ENCODE measurements at regions not wholly inside any gene's neighbourhood (a gene's known extent, or its start where the extent isn't known, plus 50 kb on each side); places are given as distances from the start of the nearest gene placed in this dataset.
A peak's percentile ranks its signal among the peaks of the same experiment; 100 is the strongest.

DNA sequence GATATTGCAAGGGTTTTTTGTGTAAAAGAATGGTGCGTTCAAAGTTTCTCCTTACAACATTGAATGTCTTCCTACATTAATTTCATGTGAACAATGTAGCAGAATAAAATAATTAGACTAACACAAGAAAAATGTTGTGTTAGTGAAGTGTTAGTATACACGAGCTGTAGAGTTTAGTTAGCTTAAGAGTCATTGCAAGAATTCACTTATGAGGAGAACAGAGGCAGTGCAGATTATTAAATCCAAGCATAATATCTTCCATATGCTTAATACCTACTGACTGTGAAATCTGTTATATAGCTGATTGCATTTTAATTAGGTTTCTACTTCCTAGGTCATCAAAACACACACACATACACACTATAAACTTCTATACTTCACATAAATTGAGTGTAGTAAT, 959.0 kb downstream of the FAT4 start:
- H3K27me3 ChIP-seq = no peaks in the 10 kb centered on the region
- intact Hi-C loops (cut with DNase I; ENCODE audit: low total_unique reads) = no loop called here
- no peak for ATAC-seq
- H3K4me3 ChIP-seq = no peak overlapping the region
- no peak for DNase-seq
- no peak overlapping the region for H3K27ac ChIP-seq
- TF ChIP-seq, protein P1, sequence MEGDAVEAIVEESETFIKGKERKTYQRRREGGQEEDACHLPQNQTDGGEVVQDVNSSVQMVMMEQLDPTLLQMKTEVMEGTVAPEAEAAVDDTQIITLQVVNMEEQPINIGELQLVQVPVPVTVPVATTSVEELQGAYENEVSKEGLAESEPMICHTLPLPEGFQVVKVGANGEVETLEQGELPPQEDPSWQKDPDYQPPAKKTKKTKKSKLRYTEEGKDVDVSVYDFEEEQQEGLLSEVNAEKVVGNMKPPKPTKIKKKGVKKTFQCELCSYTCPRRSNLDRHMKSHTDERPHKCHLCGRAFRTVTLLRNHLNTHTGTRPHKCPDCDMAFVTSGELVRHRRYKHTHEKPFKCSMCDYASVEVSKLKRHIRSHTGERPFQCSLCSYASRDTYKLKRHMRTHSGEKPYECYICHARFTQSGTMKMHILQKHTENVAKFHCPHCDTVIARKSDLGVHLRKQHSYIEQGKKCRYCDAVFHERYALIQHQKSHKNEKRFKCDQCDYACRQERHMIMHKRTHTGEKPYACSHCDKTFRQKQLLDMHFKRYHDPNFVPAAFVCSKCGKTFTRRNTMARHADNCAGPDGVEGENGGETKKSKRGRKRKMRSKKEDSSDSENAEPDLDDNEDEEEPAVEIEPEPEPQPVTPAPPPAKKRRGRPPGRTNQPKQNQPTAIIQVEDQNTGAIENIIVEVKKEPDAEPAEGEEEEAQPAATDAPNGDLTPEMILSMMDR (IDR thresholded peaks at IDR 0.05 in 4 of 5, conservative IDR thresholded peaks at IDR 0.05 in 1 of 5) = no peak
- no peak for TF ChIP-seq POLR2A (IDR thresholded peaks at IDR 0.05)
- no peaks in the 10 kb centered on the region for H3K4me1 ChIP-seq
- in situ Hi-C loops (cut with MboI; ENCODE audit: low sequenced_read_pairs in 4 of 4) = loop anchor here in 1 of 4 donors (25.0 kb wide), 1 partner anchor 89 kb away; no protein-coding TSS in a partner anchor
- no peaks in the 10 kb centered on the region for H3K36me3 ChIP-seq
- no peaks in the 10 kb centered on the region for H3K9me3 ChIP-seq

DNA sequence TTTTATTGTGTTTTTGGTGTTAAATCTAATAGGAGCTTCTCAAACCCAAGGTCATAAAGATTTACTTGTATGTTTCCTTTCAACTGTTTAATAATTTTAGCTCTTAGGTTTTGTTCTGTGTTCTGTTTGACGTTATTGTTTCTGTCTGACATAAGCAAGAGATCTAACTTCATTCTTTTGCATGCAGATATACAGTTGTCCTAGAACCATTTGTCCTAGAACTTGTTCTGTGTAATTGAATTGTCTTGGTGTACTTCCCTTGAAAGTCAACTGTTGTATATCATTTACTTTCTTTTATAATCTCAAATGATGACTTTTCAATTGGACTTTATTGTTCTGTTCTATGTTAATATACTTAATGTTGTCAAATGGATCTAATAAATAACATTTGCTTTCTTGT, 977.1 kb downstream of the FAT4 start:
- TF ChIP-seq, protein P1 (IDR thresholded peaks at IDR 0.05 in 4 of 5, conservative IDR thresholded peaks at IDR 0.05 in 1 of 5) = no peak
- no peak for TF ChIP-seq POLR2A (IDR thresholded peaks at IDR 0.05)
- Histone ChIP-seq H3K27ac (no peak overlapping the region), H3K9me3 (no peaks in the 10 kb centered on the region), H3K4me3 (no peak overlapping the region), H3K27me3 (no peaks in the 10 kb centered on the region), H3K4me1 (no peaks in the 10 kb centered on the region), H3K36me3 (no peaks in the 10 kb centered on the region)
- ATAC-seq (no peak), DNase-seq (no peak)
- in situ Hi-C loops (cut with MboI; ENCODE audit: low sequenced_read_pairs in 4 of 4) = no loop called here
- intact Hi-C loops (cut with DNase I; ENCODE audit: low total_unique reads) = no loop called here

DNA sequence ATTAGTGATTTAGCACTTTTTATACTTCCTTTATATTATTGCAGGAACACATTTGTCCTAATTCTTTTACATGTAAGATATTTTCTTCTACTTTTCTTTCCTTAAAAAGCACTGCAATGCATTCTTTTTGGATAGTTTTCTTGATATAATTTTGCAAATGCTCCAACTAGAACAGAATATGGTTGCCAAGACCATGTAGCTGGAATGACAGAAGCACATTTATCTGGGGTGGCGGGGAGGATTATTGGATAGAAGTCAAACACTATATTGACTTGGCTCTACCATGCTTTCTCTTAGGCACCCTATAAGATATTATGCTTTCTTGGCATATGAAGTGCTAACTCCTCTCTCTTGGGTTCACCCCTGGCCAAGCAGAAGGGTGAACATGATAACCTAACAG, 983.5 kb downstream of the FAT4 start:
- TF ChIP-seq, protein P1 (IDR thresholded peaks at IDR 0.05 in 4 of 5, conservative IDR thresholded peaks at IDR 0.05 in 1 of 5) = no peak
- no peak for TF ChIP-seq POLR2A (IDR thresholded peaks at IDR 0.05)
- H3K36me3 ChIP-seq = no peaks in the 10 kb centered on the region
- intact Hi-C loops (cut with DNase I; ENCODE audit: low total_unique reads) = no loop called here
- no peak for ATAC-seq
- no peak overlapping the region for H3K4me3 ChIP-seq
- DNase-seq = no peak
- no peaks in the 10 kb centered on the region for H3K9me3 ChIP-seq
- no peak overlapping the region for H3K27ac ChIP-seq
- no peaks in the 10 kb centered on the region for H3K27me3 ChIP-seq
- in situ Hi-C loops (cut with MboI; ENCODE audit: low sequenced_read_pairs in 4 of 4) = no loop called here
- H3K4me1 ChIP-seq = no peaks in the 10 kb centered on the region

DNA sequence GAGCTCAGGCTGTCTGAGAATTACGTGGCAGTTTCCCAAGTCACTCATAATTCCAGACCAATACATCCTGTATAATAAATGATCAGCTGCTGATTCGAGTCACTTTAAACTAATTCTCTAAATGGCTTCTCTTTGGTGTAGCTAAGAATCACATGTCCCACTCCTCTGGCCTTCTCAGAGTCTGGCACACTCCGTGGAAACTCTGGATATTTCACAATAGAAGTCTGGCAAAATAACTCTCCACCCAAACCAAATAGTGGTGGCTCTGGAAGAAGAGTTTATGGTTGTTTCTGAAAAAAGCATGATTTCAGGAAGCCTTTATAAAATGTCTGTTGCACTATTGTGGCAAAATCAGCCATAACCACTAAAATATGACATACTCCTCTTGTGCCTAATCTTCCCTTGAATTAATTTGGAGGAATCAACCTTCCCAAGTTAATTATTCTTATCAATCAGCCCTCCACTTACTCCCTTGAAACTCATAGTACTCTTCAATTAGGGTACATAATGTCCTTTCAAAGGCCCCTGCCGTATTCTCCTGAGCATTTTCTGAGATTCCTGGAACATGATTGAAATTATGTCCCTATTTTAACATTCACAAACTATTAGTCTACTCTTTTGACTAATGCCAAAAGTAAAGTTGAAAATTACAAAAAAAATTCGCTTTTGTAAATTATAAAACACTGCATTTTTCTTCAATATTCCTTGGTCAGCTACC, 991.6 kb downstream of the FAT4 start:
- peak; percentile 86 to 88 for ATAC-seq
- no peaks in the 10 kb centered on the region for H3K36me3 ChIP-seq
- peak overlapping the region; percentile 26 to 60 (median 40) for H3K27ac ChIP-seq
- peak; percentile 8 to 28 for DNase-seq
- no peaks in the 10 kb centered on the region for H3K27me3 ChIP-seq
- TF ChIP-seq, protein P1 (IDR thresholded peaks at IDR 0.05 in 4 of 5, conservative IDR thresholded peaks at IDR 0.05 in 1 of 5) = no peak
- no peak for TF ChIP-seq POLR2A (IDR thresholded peaks at IDR 0.05)
- in situ Hi-C loops (cut with MboI; ENCODE audit: low sequenced_read_pairs in 4 of 4) (no loop called here), intact Hi-C loops (cut with DNase I; ENCODE audit: low total_unique reads) (no loop called here)
- H3K9me3 ChIP-seq = no peaks in the 10 kb centered on the region
- no peak overlapping the region for H3K4me3 ChIP-seq
- no peaks in the 10 kb centered on the region for H3K4me1 ChIP-seq

DNA sequence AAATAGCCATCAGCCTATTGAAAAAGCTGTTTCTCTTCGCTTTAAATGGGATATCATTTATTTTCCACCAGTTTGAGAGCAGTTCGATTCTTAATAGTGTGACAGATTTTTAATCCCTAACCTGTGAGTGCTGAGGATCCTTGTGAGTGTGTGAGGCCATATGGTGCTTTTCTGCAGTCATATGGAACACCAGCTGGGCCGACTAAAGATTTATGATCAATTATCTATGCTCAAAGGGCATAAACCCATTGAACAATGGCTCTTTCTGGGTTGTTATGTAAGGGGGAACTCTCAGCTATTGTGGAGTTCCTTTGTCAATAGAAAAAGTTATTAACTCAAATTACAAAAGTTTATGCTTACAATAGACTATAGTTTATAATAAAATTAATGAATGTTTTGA, 1003.6 kb downstream of the FAT4 start:
- H3K9me3 ChIP-seq = no peaks in the 10 kb centered on the region
- TF ChIP-seq, protein P1 (IDR thresholded peaks at IDR 0.05 in 4 of 5, conservative IDR thresholded peaks at IDR 0.05 in 1 of 5) = no peak
- no peak for TF ChIP-seq POLR2A (IDR thresholded peaks at IDR 0.05)

More for the DNA sequence above, 1003.6 kb downstream of the FAT4 start:
- H3K4me1 ChIP-seq = no peaks in the 10 kb centered on the region
- H3K36me3 ChIP-seq = no peaks in the 10 kb centered on the region
- no peak overlapping the region for H3K4me3 ChIP-seq
- in situ Hi-C loops (cut with MboI; ENCODE audit: low sequenced_read_pairs in 4 of 4) (no loop called here), intact Hi-C loops (cut with DNase I; ENCODE audit: low total_unique reads) (no loop called here)
- ATAC-seq (no peak), DNase-seq (no peak)
- no peak overlapping the region for H3K27ac ChIP-seq
- no peaks in the 10 kb centered on the region for H3K27me3 ChIP-seq
